ENCODE measurements at regions not wholly inside any gene's neighbourhood (a gene's known extent, or its start where the extent isn't known, plus 50 kb on each side); places are given as distances from the start of the nearest gene placed in this dataset.

DNA sequence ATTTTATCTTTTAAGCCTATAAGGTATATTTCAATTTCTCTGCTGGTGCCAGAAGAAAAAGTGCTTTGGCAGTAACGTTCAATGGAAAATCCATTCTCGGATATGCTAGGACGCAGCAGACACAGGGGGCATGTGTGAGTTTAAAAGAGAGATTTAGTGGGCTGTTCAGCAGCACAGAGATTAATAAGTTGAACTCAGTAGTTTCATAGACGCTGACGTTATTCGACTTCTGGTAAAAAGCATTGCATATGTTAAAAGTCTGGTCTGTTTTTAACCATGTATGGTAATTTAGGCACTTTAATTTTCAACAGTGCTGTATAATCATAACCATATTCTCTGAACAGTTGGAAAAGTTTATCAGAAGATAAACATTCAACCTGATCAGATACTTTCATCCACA, 99.6 kb downstream of the ATP6V1G3 start:
- TF ChIP-seq SIN3A (IDR thresholded peaks at IDR 0.05; ENCODE audit: borderline replicate concordance, insufficient read depth, low read depth, low read length) (no peak), POLR2AphosphoS5 (IDR thresholded peaks at IDR 0.05; ENCODE audit: low read depth, low read length) (no peak), REST (IDR thresholded peaks at IDR 0.05; ENCODE audit: insufficient read depth in 1 of 2, low read depth in 2 of 2, low read length in 1 of 2) (no peak)
- TF ChIP-seq, protein P1, sequence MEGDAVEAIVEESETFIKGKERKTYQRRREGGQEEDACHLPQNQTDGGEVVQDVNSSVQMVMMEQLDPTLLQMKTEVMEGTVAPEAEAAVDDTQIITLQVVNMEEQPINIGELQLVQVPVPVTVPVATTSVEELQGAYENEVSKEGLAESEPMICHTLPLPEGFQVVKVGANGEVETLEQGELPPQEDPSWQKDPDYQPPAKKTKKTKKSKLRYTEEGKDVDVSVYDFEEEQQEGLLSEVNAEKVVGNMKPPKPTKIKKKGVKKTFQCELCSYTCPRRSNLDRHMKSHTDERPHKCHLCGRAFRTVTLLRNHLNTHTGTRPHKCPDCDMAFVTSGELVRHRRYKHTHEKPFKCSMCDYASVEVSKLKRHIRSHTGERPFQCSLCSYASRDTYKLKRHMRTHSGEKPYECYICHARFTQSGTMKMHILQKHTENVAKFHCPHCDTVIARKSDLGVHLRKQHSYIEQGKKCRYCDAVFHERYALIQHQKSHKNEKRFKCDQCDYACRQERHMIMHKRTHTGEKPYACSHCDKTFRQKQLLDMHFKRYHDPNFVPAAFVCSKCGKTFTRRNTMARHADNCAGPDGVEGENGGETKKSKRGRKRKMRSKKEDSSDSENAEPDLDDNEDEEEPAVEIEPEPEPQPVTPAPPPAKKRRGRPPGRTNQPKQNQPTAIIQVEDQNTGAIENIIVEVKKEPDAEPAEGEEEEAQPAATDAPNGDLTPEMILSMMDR (IDR thresholded peaks at IDR 0.05) = no peak
